K562 (cell line): ENCODE measurements at regions not wholly inside any gene's neighbourhood (a gene's known extent, or its start where the extent isn't known, plus 50 kb on each side); places are given as distances from the start of the nearest gene placed in this dataset.

ENCODE experiments used
- ATAC-seq: fragments of 200-7000 bp; cut with Tn5 transposase; 3 replicates; pipeline ENCODE4 v1.9.1; 2020; ENCODE audit warnings: moderate library complexity
- BruUV-seq: library from RNA; stranded (reverse); fragments of 400-500 nt; replicated peaks from 2 replicates; lab custom pipeline; 2021; lab: Mats Ljungman, UMichigan
- CTCF ChIA-PET: fragments of 300-600 bp; formaldehyde crosslinking; extraction: SDS; loops from one replicate; lab custom pipeline; 2021; ENCODE audit warnings: low intra/inter-chr PET ratio; lab: Yijun Ruan, JAX
- POLR2A ChIA-PET: fragments of 300-600, 350-650 bp; sonication (Branson Sonifier 250); formaldehyde crosslinking; extraction: SDS; loops from one replicate; lab custom pipeline; 2021; ENCODE audit warnings: antibody characterized with exemption, inconsistent platforms; lab: Yijun Ruan, JAX
- DNase-seq, 4 experiments: peaks; one replicate each; pipeline versions ENCODE4 v3.0.0 to v3.0.0-alpha.2; 2011 to 2018; ENCODE audit warnings: low spot score in 3 of 4, mixed read lengths in 3 of 4; ENCODE audit errors: extremely low read depth in 1 of 4
- FAIRE-seq: peaks from 2 replicates; lab custom pipeline; 2011; peaks lifted over from hg19 to GRCh38; lab: Jason Lieb, UNC
- H2AFZ ChIP-seq: 2 replicates; pipeline ENCODE4 v1.6.0; 2011; ENCODE audit warnings: low read depth, low read length, control low read depth, inconsistent platforms
- H3K27ac ChIP-seq: fragments of 200-600 bp; 3 replicates; pipeline ENCODE4 v1.8.0; 2011; ENCODE audit warnings: low read depth, mild to moderate bottlenecking, control low read depth, inconsistent platforms, low read length, moderate library complexity, mixed read lengths; ENCODE audit errors: extremely low read depth
- H3K27me3 ChIP-seq, 2 experiments: fragments of 300-600 bp in 1 of 2; 2 replicates in 1 of 2; 3 replicates in 1 of 2; pipeline versions ENCODE4 v1.6.0 to v1.8.0; 2011; ENCODE audit warnings: inconsistent platforms in 2 of 2, low read length in 2 of 2, mild to moderate bottlenecking in 1 of 2, mixed read lengths in 1 of 2, moderate library complexity in 1 of 2; ENCODE audit not compliant: control insufficient read depth in 2 of 2, insufficient read depth in 2 of 2
- H3K36me3 ChIP-seq: fragments of 300-600 bp; 3 replicates; pipeline ENCODE4 v1.8.0; 2011; ENCODE audit warnings: mild to moderate bottlenecking, low read length, inconsistent platforms; ENCODE audit not compliant: control insufficient read depth, insufficient read depth
- H3K4me1 ChIP-seq, 2 experiments: fragments of 200-600 bp in 1 of 2; replicated peaks in 1 of 2; 2 replicates in 1 of 2; 3 replicates in 1 of 2; pipeline versions ENCODE4 v1.5.1 to v1.8.0; 2011; ENCODE audit warnings: inconsistent platforms in 2 of 2, low read length in 2 of 2, mild to moderate bottlenecking in 1 of 2, mixed read lengths in 1 of 2, moderate library complexity in 1 of 2; ENCODE audit not compliant: control insufficient read depth in 2 of 2, insufficient read depth in 2 of 2
- H3K4me2 ChIP-seq: 2 replicates; pipeline ENCODE4 v1.6.1; 2011; ENCODE audit warnings: low read length, control low read depth, inconsistent platforms, mixed read lengths; ENCODE audit not compliant: insufficient read depth
- H3K4me3 ChIP-seq: fragments of 200-600 bp; sonication (generic), shearing (Covaris generic); 2 replicates; pipeline ENCODE4 v1.5.1; 2016; ENCODE audit warnings: control low read depth, inconsistent platforms
- H3K79me2 ChIP-seq: fragments of 200-600 bp; 3 replicates; pipeline ENCODE4 v1.8.0; 2011; ENCODE audit warnings: low read length, inconsistent platforms; ENCODE audit not compliant: control insufficient read depth, insufficient read depth
- H3K9ac ChIP-seq, 2 experiments: 2 replicates each; pipeline versions ENCODE4 v1.6.0 to v1.6.1; 2011; ENCODE audit warnings: low read depth in 2 of 2, low read length in 2 of 2, control low read depth in 1 of 2, inconsistent platforms in 1 of 2, mild to moderate bottlenecking in 1 of 2, mixed read lengths in 1 of 2; ENCODE audit not compliant: insufficient read depth in 1 of 2
- H3K9me1 ChIP-seq: one replicate; pipeline ENCODE4 v1.6.0; 2011; ENCODE audit warnings: inconsistent platforms, mild to moderate bottlenecking, low read length, moderate library complexity; ENCODE audit not compliant: control insufficient read depth, insufficient read depth
- H3K9me3 ChIP-seq: replicated peaks from 2 replicates; pipeline ENCODE4 v1.5.1; 2011; ENCODE audit warnings: low read depth, low read length, inconsistent platforms; ENCODE audit not compliant: control insufficient read depth, insufficient read depth
- H4K20me1 ChIP-seq: replicated peaks from 2 replicates; pipeline ENCODE4 v1.6.1; 2011; ENCODE audit warnings: low read length, inconsistent platforms, mixed read lengths; ENCODE audit not compliant: control insufficient read depth, insufficient read depth
- BACH1 ChIP-seq: fragments of 200-800 bp; sonication (Bioruptor generic); IDR thresholded peaks from 2 replicates; pipeline ENCODE4 v1.6.1; 2016; ENCODE audit warnings: missing genetic modification characterization, missing compliant biosample characterization
- CREB1 ChIP-seq, 2 experiments: sonication (generic) in 1 of 2; formaldehyde crosslinking in 1 of 2; IDR thresholded peaks; 2 replicates each; pipeline versions ENCODE4 v1.6.1 to v1.8.0; 2012 to 2022; ENCODE audit warnings: inconsistent platforms in 1 of 2, mild to moderate bottlenecking in 1 of 2, missing genetic modification reagents in 1 of 2, moderate library complexity in 1 of 2
- E2F3 ChIP-seq: fragments of 250-450 bp; sonication (Bioruptor Pico); IDR thresholded peaks from 2 replicates; pipeline ENCODE4 v1.4.0; 2020; ENCODE audit warnings: mild to moderate bottlenecking
- FIP1L1 ChIP-seq: fragments of 200-400 bp; formaldehyde crosslinking; IDR thresholded peaks from 2 replicates; pipeline ENCODE4 v1.6.1; 2018; ENCODE audit warnings: mild to moderate bottlenecking, low read depth, low read length; ENCODE audit not compliant: poor library complexity, severe bottlenecking
- HDAC2 ChIP-seq: fragments of 450-650 bp; IDR thresholded peaks from 2 replicates; pipeline ENCODE4 v1.6.1; 2016; ENCODE audit warnings: mild to moderate bottlenecking
- HMG20B ChIP-seq: fragments of 250-450 bp; sonication (Bioruptor Pico); IDR thresholded peaks from 2 replicates; pipeline ENCODE4 v1.5.0; 2021; ENCODE audit warnings: mild to moderate bottlenecking
- KAT8 ChIP-seq: fragments of 450-650 bp; IDR thresholded peaks from 2 replicates; pipeline ENCODE4 v1.6.1; 2016; ENCODE audit warnings: low read depth, mild to moderate bottlenecking
- KDM5B ChIP-seq: fragments of 200-600 bp; sonication (generic); IDR thresholded peaks from 2 replicates; pipeline ENCODE4 v1.6.1; 2012; ENCODE audit warnings: low read depth, mild to moderate bottlenecking, moderate library complexity, low read length, control low read depth, inconsistent platforms; ENCODE audit not compliant: insufficient replicate concordance
- LEF1 ChIP-seq: fragments of 450-650 bp; IDR thresholded peaks from 2 replicates; pipeline ENCODE4 v1.6.1; 2016; ENCODE audit warnings: mild to moderate bottlenecking
- MEF2A ChIP-seq: IDR thresholded peaks from 2 replicates; pipeline ENCODE4 v1.6.1; 2011; ENCODE audit warnings: low read depth, mild to moderate bottlenecking, low read length, moderate library complexity; ENCODE audit not compliant: control insufficient read depth
- MIER1 ChIP-seq: fragments of 450-650 bp; IDR thresholded peaks from 2 replicates; pipeline ENCODE4 v1.6.1; 2016; ENCODE audit warnings: antibody characterized with exemption, mild to moderate bottlenecking, low read depth
- NCOR1 ChIP-seq: fragments of 450-650 bp; IDR thresholded peaks from 2 replicates; pipeline ENCODE4 v1.6.1; 2016; ENCODE audit warnings: mild to moderate bottlenecking, moderate library complexity
- NR1H2 ChIP-seq: sonication (generic); formaldehyde crosslinking; IDR thresholded peaks from 2 replicates; pipeline ENCODE4 v1.4.0; 2020; ENCODE audit warnings: mild to moderate bottlenecking, missing genetic modification reagents
- PML ChIP-seq: IDR thresholded peaks from 2 replicates; pipeline ENCODE4 v1.6.1; 2012; ENCODE audit warnings: low read length, inconsistent platforms
- SAP30 ChIP-seq: fragments of 200-600 bp; sonication (generic); IDR thresholded peaks from 2 replicates; pipeline ENCODE4 v1.6.1; 2012; ENCODE audit warnings: borderline replicate concordance, low read depth, mild to moderate bottlenecking, moderate library complexity, low read length, control low read depth, inconsistent platforms; ENCODE audit not compliant: insufficient read depth, poor library complexity, severe bottlenecking
- WGBS: fragments of 100-300 bp; shearing (Covaris generic); methylation state at CpG from one replicate; pipeline ENCODE4 v1.1.6; 2016; ENCODE audit warnings: low coverage, mixed read lengths; ENCODE audit not compliant: insufficient coverage; ENCODE audit errors: missing lambda C conversion rate; 5-methylcytosine and 5-hydroxymethylcytosine counted together
- in situ Hi-C: fragments of 300-500 bp; cut with MboI; formaldehyde crosslinking; loops from 4 replicates; pipeline ENCODE4 v1.15.0; 2018; ENCODE audit warnings: inconsistent platforms, mixed read lengths
- intact Hi-C: fragments of 100-400 bp; cut with micrococcal nuclease; formaldehyde crosslinking; loops from 2 replicates; pipeline ENCODE4 v1.14.2; 2022
- TF ChIP-seq, protein P1 (sequence below): fragments of 450-650 bp; IDR thresholded peaks from 2 replicates; pipeline ENCODE4 v1.6.1; 2017; ENCODE audit warnings: mild to moderate bottlenecking, moderate library complexity
- TF ChIP-seq, protein P2 (sequence below): fragments of 200-800 bp; sonication (Bioruptor generic); IDR thresholded peaks from 2 replicates; pipeline ENCODE4 v1.6.1; 2017; ENCODE audit warnings: missing genetic modification characterization, missing compliant biosample characterization

DNA sequence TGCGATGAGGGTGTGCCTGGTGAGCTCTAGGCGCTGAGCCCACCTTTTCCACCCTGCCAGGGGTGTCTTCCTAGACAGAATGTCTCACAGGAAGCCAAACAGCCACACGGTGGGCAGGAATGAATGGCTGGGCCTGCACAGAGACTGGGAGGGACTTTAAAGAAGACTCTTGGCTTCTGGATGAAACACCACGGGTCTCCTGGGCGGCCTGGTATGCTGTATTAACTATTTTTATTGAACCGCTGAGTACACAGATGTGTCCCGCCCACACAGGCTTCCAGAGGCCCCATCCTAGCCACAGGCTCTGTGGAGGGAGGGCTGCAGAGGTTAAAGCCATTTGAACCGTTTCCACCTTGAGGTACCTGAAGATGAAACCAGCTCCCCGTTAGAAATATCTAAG lies 115.2 kb upstream of the CXCL14 start:
- Histone ChIP-seq H3K9ac (no peak overlapping the region), H3K27ac (no peak overlapping the region), H3K9me1 (no peaks in the 10 kb centered on the region), H4K20me1 (no peaks in the 10 kb centered on the region; the same call in 1 of the 2 replicates), H2AFZ (no peak overlapping the region), H3K9me3 (no peaks in the 10 kb centered on the region), H3K79me2 (no peaks in the 10 kb centered on the region), H3K4me1 (no peaks in the 10 kb centered on the region; a peak in 2 of 5 replicates), H3K27me3 (peaks cover 3 to 39% of the 10 kb centered on the region in 2 experiments; a peak in 4 of 5 replicates), H3K4me3 (no peak overlapping the region), H3K4me2 (no peak overlapping the region), H3K36me3 (no peaks in the 10 kb centered on the region)
- no TSS peak for BruUV-seq
- FAIRE-seq: no peak
- intact Hi-C loops (no loop called here), in situ Hi-C loops (no loop called here)
- no peak for ATAC-seq
- WGBS: 0% methylated on average over 9 of the region's 9 CpGs
- DNase-seq: no peak
- TF ChIP-seq NCOR1 (no peak), PML (no peak), LEF1 (no peak), HDAC2 (no peak), MIER1 (no peak), HMG20B (CRISPR knock-in tag) (no peak), SAP30 (no peak), KAT8 (no peak), CREB1 (IDR thresholded peaks at IDR 0.05) (no peak), CREB1 (CRISPR knock-in tag; IDR thresholded peaks at IDR 0.05) (no peak), BACH1 (tag) (no peak), FIP1L1 (no peak), NR1H2 (no peak), KDM5B (no peak), MEF2A (no peak), E2F3 (no peak)
- TF ChIP-seq, protein P1, sequence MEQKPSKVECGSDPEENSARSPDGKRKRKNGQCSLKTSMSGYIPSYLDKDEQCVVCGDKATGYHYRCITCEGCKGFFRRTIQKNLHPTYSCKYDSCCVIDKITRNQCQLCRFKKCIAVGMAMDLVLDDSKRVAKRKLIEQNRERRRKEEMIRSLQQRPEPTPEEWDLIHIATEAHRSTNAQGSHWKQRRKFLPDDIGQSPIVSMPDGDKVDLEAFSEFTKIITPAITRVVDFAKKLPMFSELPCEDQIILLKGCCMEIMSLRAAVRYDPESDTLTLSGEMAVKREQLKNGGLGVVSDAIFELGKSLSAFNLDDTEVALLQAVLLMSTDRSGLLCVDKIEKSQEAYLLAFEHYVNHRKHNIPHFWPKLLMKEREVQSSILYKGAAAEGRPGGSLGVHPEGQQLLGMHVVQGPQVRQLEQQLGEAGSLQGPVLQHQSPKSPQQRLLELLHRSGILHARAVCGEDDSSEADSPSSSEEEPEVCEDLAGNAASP: no peak
- TF ChIP-seq, protein P2, sequence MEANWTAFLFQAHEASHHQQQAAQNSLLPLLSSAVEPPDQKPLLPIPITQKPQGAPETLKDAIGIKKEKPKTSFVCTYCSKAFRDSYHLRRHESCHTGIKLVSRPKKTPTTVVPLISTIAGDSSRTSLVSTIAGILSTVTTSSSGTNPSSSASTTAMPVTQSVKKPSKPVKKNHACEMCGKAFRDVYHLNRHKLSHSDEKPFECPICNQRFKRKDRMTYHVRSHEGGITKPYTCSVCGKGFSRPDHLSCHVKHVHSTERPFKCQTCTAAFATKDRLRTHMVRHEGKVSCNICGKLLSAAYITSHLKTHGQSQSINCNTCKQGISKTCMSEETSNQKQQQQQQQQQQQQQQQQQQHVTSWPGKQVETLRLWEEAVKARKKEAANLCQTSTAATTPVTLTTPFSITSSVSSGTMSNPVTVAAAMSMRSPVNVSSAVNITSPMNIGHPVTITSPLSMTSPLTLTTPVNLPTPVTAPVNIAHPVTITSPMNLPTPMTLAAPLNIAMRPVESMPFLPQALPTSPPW: no peak
- POLR2A ChIA-PET: no interaction called here
- CTCF ChIA-PET: no interaction called here
